HEK293 (cell line): ENCODE measurements at regions not wholly inside any gene's neighbourhood (a gene's known extent, or its start where the extent isn't known, plus 50 kb on each side); places are given as distances from the start of the nearest gene placed in this dataset.

Experiments used
- CTCF ChIA-PET: fragments of 350-600 bp; formaldehyde crosslinking; extraction: SDS; loops from one replicate; lab custom pipeline; 2021; ENCODE audit warnings: antibody characterized with exemption; lab: Yijun Ruan, JAX
- POLR2A ChIA-PET: fragments of 300-600 bp; formaldehyde crosslinking; extraction: SDS; loops from one replicate; lab custom pipeline; 2020; ENCODE audit warnings: antibody characterized with exemption, inconsistent platforms; lab: Yijun Ruan, JAX
- H3K27ac ChIP-seq: fragments of 200-500 bp; sonication (Bioruptor generic); 2 replicates; pipeline ENCODE4 v1.5.1; 2014; ENCODE audit warnings: low read depth, low read length, control low read depth, inconsistent platforms; ENCODE audit errors: extremely low read depth
- H3K36me3 ChIP-seq, 2 experiments: fragments of 200-500 bp in 1 of 2; sonication (Bioruptor generic) in 1 of 2; 1 replicate in 1 of 2; 2 replicates in 1 of 2; pipeline ENCODE4 v1.5.1; 2014 to 2017; ENCODE audit warnings: inconsistent platforms in 2 of 2, low read length in 2 of 2; ENCODE audit not compliant: control insufficient read depth in 2 of 2, insufficient read depth in 1 of 2
- H3K4me1 ChIP-seq: fragments of 200-500 bp; sonication (Bioruptor generic); 2 replicates; pipeline ENCODE4 v1.5.1; 2014; ENCODE audit warnings: mild to moderate bottlenecking, low read length, inconsistent platforms; ENCODE audit not compliant: control insufficient read depth, insufficient read depth
- H3K4me3 ChIP-seq: 2 replicates; pipeline ENCODE4 v1.5.1; 2011; ENCODE audit warnings: low read depth, mild to moderate bottlenecking, control low read depth, low read length, moderate library complexity
- H3K9me3 ChIP-seq: fragments of 200-500 bp; sonication (Bioruptor generic); 2 replicates; pipeline ENCODE4 v1.5.1; 2014; ENCODE audit warnings: low read depth, low read length, inconsistent platforms; ENCODE audit not compliant: control insufficient read depth, insufficient read depth
- BCL11A ChIP-seq: fragments of 450-650 bp; formaldehyde crosslinking; IDR thresholded peaks from 2 replicates; pipeline ENCODE4 v1.5.1; 2016; ENCODE audit warnings: low read depth, missing biosample characterization, missing genetic modification characterization
- GLIS1 ChIP-seq: fragments of 450-650 bp; formaldehyde crosslinking; IDR thresholded peaks from 2 replicates; pipeline ENCODE4 v1.5.1; 2016; ENCODE audit warnings: missing biosample characterization, missing genetic modification characterization
- HOXD13 ChIP-seq: sonication (generic); formaldehyde crosslinking; IDR thresholded peaks from 2 replicates; pipeline ENCODE4 v1.8.0; 2022; ENCODE audit warnings: missing genetic modification reagents, borderline replicate concordance
- KLF9 ChIP-seq: fragments of 450-650 bp; formaldehyde crosslinking; IDR thresholded peaks from 2 replicates; pipeline ENCODE4 v1.5.1; 2016; ENCODE audit warnings: missing biosample characterization, missing genetic modification characterization, low read depth
- MZF1 ChIP-seq: fragments of 450-650 bp; formaldehyde crosslinking; IDR thresholded peaks from 2 replicates; pipeline ENCODE4 v1.5.1; 2017; ENCODE audit warnings: missing biosample characterization, missing genetic modification characterization, borderline replicate concordance
- SP2 ChIP-seq: fragments of 450-650 bp; formaldehyde crosslinking; IDR thresholded peaks from 2 replicates; pipeline ENCODE4 v1.5.1; 2016; ENCODE audit warnings: missing biosample characterization, missing genetic modification characterization
- TSHZ1 ChIP-seq: fragments of 450-650 bp; formaldehyde crosslinking; IDR thresholded peaks from 2 replicates; pipeline ENCODE4 v1.5.1; 2016; ENCODE audit warnings: missing biosample characterization, missing genetic modification characterization, borderline replicate concordance
- ZBTB10 ChIP-seq: fragments of 450-650 bp; formaldehyde crosslinking; IDR thresholded peaks from 2 replicates; pipeline ENCODE4 v1.5.1; 2016; ENCODE audit warnings: missing biosample characterization, missing genetic modification characterization
- ZBTB17 ChIP-seq: fragments of 450-650 bp; formaldehyde crosslinking; IDR thresholded peaks from 2 replicates; pipeline ENCODE4 v1.5.1; 2016; ENCODE audit warnings: missing biosample characterization, missing genetic modification characterization
- ZBTB26 ChIP-seq: fragments of 450-650 bp; formaldehyde crosslinking; optimal IDR thresholded peaks from 2 replicates; pipeline ENCODE3; 2016; ENCODE audit warnings: missing biosample characterization, mild to moderate bottlenecking, missing genetic modification characterization
- ZBTB7A ChIP-seq: fragments of 450-650 bp; formaldehyde crosslinking; IDR thresholded peaks from 2 replicates; pipeline ENCODE4 v1.5.1; 2016; ENCODE audit warnings: low read depth, missing biosample characterization, missing genetic modification characterization
- ZIC2 ChIP-seq: fragments of 450-650 bp; formaldehyde crosslinking; IDR thresholded peaks from 2 replicates; pipeline ENCODE4 v1.5.1; 2016; ENCODE audit warnings: missing biosample characterization, missing genetic modification characterization
- ZNF146 ChIP-seq: fragments of 450-650 bp; formaldehyde crosslinking; IDR thresholded peaks from 2 replicates; pipeline ENCODE4 v1.5.1; 2016; ENCODE audit warnings: missing biosample characterization, missing genetic modification characterization
- ZNF155 ChIP-seq: fragments of 450-650 bp; formaldehyde crosslinking; IDR thresholded peaks from 2 replicates; pipeline ENCODE4 v1.5.1; 2016; ENCODE audit warnings: missing biosample characterization, missing genetic modification characterization
- ZNF223 ChIP-seq: fragments of 450-650 bp; formaldehyde crosslinking; IDR thresholded peaks from 2 replicates; pipeline ENCODE4 v1.5.1; 2016; ENCODE audit warnings: missing biosample characterization, missing genetic modification characterization
- ZNF362 ChIP-seq: fragments of 450-650 bp; formaldehyde crosslinking; IDR thresholded peaks from 2 replicates; pipeline ENCODE4 v1.5.1; 2016; ENCODE audit warnings: missing biosample characterization, missing genetic modification characterization
- ZNF488 ChIP-seq: fragments of 450-650 bp; formaldehyde crosslinking; IDR thresholded peaks from 2 replicates; pipeline ENCODE4 v1.5.1; 2016; ENCODE audit warnings: missing biosample characterization, missing genetic modification characterization
- ZNF580 ChIP-seq: fragments of 450-650 bp; formaldehyde crosslinking; IDR thresholded peaks from 2 replicates; pipeline ENCODE4 v1.5.1; 2016; ENCODE audit warnings: missing biosample characterization, missing genetic modification characterization
- ZNF585B ChIP-seq: fragments of 450-650 bp; formaldehyde crosslinking; IDR thresholded peaks from 2 replicates; pipeline ENCODE4 v1.5.1; 2016; ENCODE audit warnings: missing biosample characterization, missing genetic modification characterization
- ZNF664 ChIP-seq: fragments of 450-650 bp; formaldehyde crosslinking; IDR thresholded peaks from 2 replicates; pipeline ENCODE4 v1.5.1; 2016; ENCODE audit warnings: missing biosample characterization, missing genetic modification characterization
- ZNF677 ChIP-seq: fragments of 450-650 bp; IDR thresholded peaks from 2 replicates; pipeline ENCODE4 v1.5.0; 2018; ENCODE audit warnings: missing biosample characterization, mild to moderate bottlenecking, missing genetic modification characterization, moderate library complexity

GRCh38 chr5:112573441-112573840 is 154.4 kb upstream of the EPB41L4A start:
- ChIA-PET CTCF (interaction anchor here (0.7 to 1.1 kb wide), 3 partner anchors 21 to 40 kb away, joined by 3 to 4 read pairs (median 3); no protein-coding TSS in a partner anchor), POLR2A (no interaction called here)

GRCh38 chr5:112574536-112574935 is 155.5 kb upstream of the EPB41L4A start:
- H3K4me3 ChIP-seq: no peak overlapping the region
- H3K36me3 ChIP-seq: no peaks in the 10 kb centered on the region
- H3K27ac ChIP-seq: no peak overlapping the region
- ChIA-PET CTCF (interaction anchor here (1.1 kb wide), 1 partner anchor 22 kb away, joined by 3 read pairs; no protein-coding TSS in a partner anchor), POLR2A (no interaction called here)
- peak; percentile 19; the same call in 1 of the 2 replicates for TF ChIP-seq ZIC2 (tag by site-specific recombination)
- no peak for TF ChIP-seq ZBTB26
- TF ChIP-seq ZNF488 (tag by site-specific recombination): 0 out of 2 replicates have a peak, but pooled peaks have one; percentile 41
- no peaks in the 10 kb centered on the region for H3K4me1 ChIP-seq
- no peaks in the 10 kb centered on the region for H3K9me3 ChIP-seq

More at GRCh38 chr5:112573441-112573840, 154.4 kb upstream of the EPB41L4A start:
- H3K36me3 ChIP-seq: no peaks in the 10 kb centered on the region
- TF ChIP-seq ZNF223: no peak
- TF ChIP-seq ZNF146 (tag by site-specific recombination): no peak
- TF ChIP-seq ZNF580 (tag by site-specific recombination): no peak
- TF ChIP-seq BCL11A (tag by site-specific recombination): no peak
- TF ChIP-seq, all 188 proteins: peak for 0
- H3K4me3 ChIP-seq: no peak overlapping the region
- H3K4me1 ChIP-seq: no peaks in the 10 kb centered on the region
- no peaks in the 10 kb centered on the region for H3K9me3 ChIP-seq
- no peak overlapping the region for H3K27ac ChIP-seq

- ChIA-PET CTCF (interaction anchor here (1.0 kb wide), 2 partner anchors 24 to 25 kb away, joined by 3 to 4 read pairs; no protein-coding TSS in a partner anchor), POLR2A (no interaction called here)
- Histone ChIP-seq H3K4me3 (no peak overlapping the region), H3K27ac (no peak overlapping the region), H3K36me3 (no peaks in the 10 kb centered on the region), H3K9me3 (no peaks in the 10 kb centered on the region), H3K4me1 (no peaks in the 10 kb centered on the region)
- no peak for TF ChIP-seq ZNF677 (tag by site-specific recombination)
- TF ChIP-seq SP2 (tag by site-specific recombination): no peak
- TF ChIP-seq MZF1 (tag by site-specific recombination): no peak
- TF ChIP-seq ZNF664 (tag by site-specific recombination): no peak
- no peak for TF ChIP-seq ZBTB10 (tag by site-specific recombination)
- no peak for TF ChIP-seq HOXD13 (CRISPR knock-in tag)
- no peak for TF ChIP-seq KLF9 (tag by site-specific recombination)
- no peak for TF ChIP-seq ZNF585B (tag by site-specific recombination)
- no peak for TF ChIP-seq ZBTB17 (tag by site-specific recombination)
- no peak for TF ChIP-seq ZBTB7A
- TF ChIP-seq TSHZ1 (tag by site-specific recombination): no peak
- TF ChIP-seq ZNF362 (tag by site-specific recombination): no peak
- no peak for TF ChIP-seq ZNF155 (tag by site-specific recombination)
- no peak for TF ChIP-seq GLIS1
Observed at GRCh38 chr5:112576298-112576925, 157.3 kb upstream of the EPB41L4A start.
